Activated naive CD4-positive, alpha-beta T cell treated with anti-CD3 and anti-CD28 coated beads for 36 hours (primary cell): ENCODE measurements at regions not wholly inside any gene's neighbourhood (a gene's known extent, or its start where the extent isn't known, plus 50 kb on each side); places are given as distances from the start of the nearest gene placed in this dataset.
"Not testable (repeated sequence)": the region's sequence is repeated elsewhere in the genome, so short reads cannot be mapped to it uniquely, and the experiment has no call there.

Experiments
- CTCF ChIA-PET: fragments of 350-600 bp; sonication (Branson Sonifier 250); formaldehyde crosslinking; loops from one replicate; lab custom pipeline; 2021; ENCODE audit warnings: antibody characterized with exemption; lab: Charles Lee
- DNase-seq: peaks from one replicate; pipeline ENCODE4 v3.0.0-alpha.2; 2020
- H3K27ac Mint-ChIP-seq: one replicate; pipeline ENCODE4 v1.8.0; 2021; ENCODE audit warnings: mild to moderate bottlenecking, mixed read lengths
- H3K27me3 Mint-ChIP-seq: one replicate; pipeline ENCODE4 v1.8.0; 2021; ENCODE audit warnings: low read depth, mixed read lengths
- H3K36me3 Mint-ChIP-seq: one replicate; pipeline ENCODE4 v1.8.0; 2021; ENCODE audit warnings: low read depth, mixed read lengths
- H3K4me1 Mint-ChIP-seq: one replicate; pipeline ENCODE4 v1.8.0; 2021; ENCODE audit warnings: low read depth, mixed read lengths
- H3K4me3 Mint-ChIP-seq: one replicate; pipeline ENCODE4 v1.8.0; 2021; ENCODE audit warnings: mild to moderate bottlenecking, moderate library complexity, mixed read lengths
- H3K9me3 Mint-ChIP-seq: one replicate; pipeline ENCODE4 v1.8.0; 2021; ENCODE audit warnings: mixed read lengths
- intact Hi-C: fragments of 100-400 bp; cut with micrococcal nuclease; formaldehyde crosslinking; loops from one replicate; pipeline ENCODE4 v1.15.1; 2023

DNA sequence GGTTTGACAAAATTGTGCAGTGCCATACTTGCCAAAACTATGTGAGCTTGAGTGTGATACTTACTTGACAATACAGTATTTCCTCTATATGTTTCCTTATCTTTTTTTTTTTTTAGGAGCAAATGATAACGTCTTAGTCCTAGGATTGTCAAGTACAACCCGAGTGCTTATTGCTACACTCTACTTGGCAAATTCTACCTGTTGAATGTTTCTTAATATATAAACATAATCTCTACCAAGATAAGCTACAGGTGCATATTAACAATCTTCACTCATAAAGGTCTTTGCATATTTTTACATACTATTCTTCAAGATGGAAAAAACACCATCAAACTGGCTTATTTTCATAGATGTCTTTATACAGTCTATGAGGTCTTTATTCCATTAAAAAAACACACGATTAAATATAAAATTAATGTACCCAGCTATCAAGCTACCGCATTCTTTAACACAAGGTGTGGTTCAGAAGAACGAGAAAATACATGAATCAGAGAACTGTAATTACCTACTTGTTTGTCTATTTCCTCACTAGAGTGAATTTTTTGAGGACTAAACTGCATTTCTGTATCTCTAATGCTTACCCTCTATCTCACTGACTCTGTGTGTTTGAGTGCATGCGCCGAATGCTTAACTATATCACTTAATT is 76.1 kb upstream of the PDSS1 start:
- H3K27ac Mint-ChIP-seq: no peak overlapping the region
- H3K27me3 Mint-ChIP-seq: peaks cover 4% of the 10 kb centered on the region
- CTCF ChIA-PET: interaction anchor here (0.6 to 0.9 kb wide), 2 partner anchors 13 to 426 kb away, joined by 3 read pairs; no protein-coding TSS in a partner anchor
- H3K4me3 Mint-ChIP-seq: no peak overlapping the region
- H3K9me3 Mint-ChIP-seq: no peaks in the 10 kb centered on the region
- peaks cover 9% of the 10 kb centered on the region for H3K4me1 Mint-ChIP-seq
- H3K36me3 Mint-ChIP-seq: no peaks in the 10 kb centered on the region
- DNase-seq: no peak
- intact Hi-C loops: loop anchor here (5.0 kb wide), 1 partner anchor 56 kb away; no protein-coding TSS in a partner anchor

- Mint-ChIP-seq H3K27me3 (peaks cover 4% of the 10 kb centered on the region), H3K4me1 (peaks cover 9% of the 10 kb centered on the region), H3K36me3 (no peaks in the 10 kb centered on the region), H3K4me3 (peak overlapping the region; percentile 44), H3K27ac (no peak overlapping the region), H3K9me3 (no peaks in the 10 kb centered on the region)
- CTCF ChIA-PET: no interaction called here
- intact Hi-C loops: loop anchor here (5.0 kb wide), 1 partner anchor 55 kb away; no protein-coding TSS in a partner anchor
- DNase-seq: peak; percentile 63
Observed at GRCh38 chr10:26621889-26622711, 75.4 kb upstream of the PDSS1 start.

DNA sequence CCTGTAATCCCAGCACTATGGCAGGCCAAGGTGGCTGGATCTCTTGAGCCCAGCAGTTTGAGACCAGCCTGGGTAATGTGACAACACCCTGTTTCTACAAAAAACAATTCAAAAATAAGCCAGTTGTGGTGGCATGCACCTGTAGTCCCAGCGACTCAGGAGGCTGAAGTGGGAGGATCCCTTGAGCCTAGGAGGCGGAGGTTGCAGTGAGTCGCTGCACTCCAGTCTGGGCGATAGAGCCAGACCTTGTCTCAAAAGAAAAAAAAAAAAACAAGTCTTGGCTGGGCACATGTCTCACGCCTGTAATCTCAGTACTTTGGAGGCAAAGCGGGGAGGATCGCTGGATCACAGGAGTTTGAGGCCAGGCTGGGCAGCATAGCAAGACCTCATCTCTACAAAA is 74.6 kb upstream of the PDSS1 start:
- Mint-ChIP-seq H3K36me3 (no peaks in the 10 kb centered on the region), H3K4me1 (peaks cover 9% of the 10 kb centered on the region), H3K27me3 (peaks cover 4% of the 10 kb centered on the region), H3K4me3 (no peak overlapping the region), H3K9me3 (no peaks in the 10 kb centered on the region), H3K27ac (no peak overlapping the region)
- CTCF ChIA-PET: no interaction called here
- intact Hi-C loops: loop anchor here (5.0 kb wide), 1 partner anchor 54 kb away; no protein-coding TSS in a partner anchor
- peak; percentile 23 for DNase-seq

GRCh38 chr10:26624006-26624405 is 73.5 kb upstream of the PDSS1 start:
- H3K27ac Mint-ChIP-seq: no peak overlapping the region
- CTCF ChIA-PET: interaction anchor here (1.0 kb wide), 1 partner anchor 288 kb away, joined by 6 read pairs; no protein-coding TSS in a partner anchor
- H3K27me3 Mint-ChIP-seq: peaks cover 4% of the 10 kb centered on the region
- no peak overlapping the region for H3K4me3 Mint-ChIP-seq
- no peak for DNase-seq
- H3K4me1 Mint-ChIP-seq: peaks cover 9% of the 10 kb centered on the region
- no peaks in the 10 kb centered on the region for H3K36me3 Mint-ChIP-seq
- intact Hi-C loops: loop anchor here (5.0 kb wide), 1 partner anchor 53 kb away; no protein-coding TSS in a partner anchor
- H3K9me3 Mint-ChIP-seq: no peaks in the 10 kb centered on the region

- no peaks in the 10 kb centered on the region for H3K9me3 Mint-ChIP-seq
- peaks cover 4% of the 10 kb centered on the region for H3K27me3 Mint-ChIP-seq
- H3K27ac Mint-ChIP-seq: no peak overlapping the region
- DNase-seq: no peak
- CTCF ChIA-PET: no interaction called here
- no peaks in the 10 kb centered on the region for H3K36me3 Mint-ChIP-seq
- H3K4me3 Mint-ChIP-seq: no peak overlapping the region
- H3K4me1 Mint-ChIP-seq: peaks cover 9% of the 10 kb centered on the region
- intact Hi-C loops: no loop called here
Observed at GRCh38 chr10:26626066-26626465, 71.4 kb upstream of the PDSS1 start.

DNA sequence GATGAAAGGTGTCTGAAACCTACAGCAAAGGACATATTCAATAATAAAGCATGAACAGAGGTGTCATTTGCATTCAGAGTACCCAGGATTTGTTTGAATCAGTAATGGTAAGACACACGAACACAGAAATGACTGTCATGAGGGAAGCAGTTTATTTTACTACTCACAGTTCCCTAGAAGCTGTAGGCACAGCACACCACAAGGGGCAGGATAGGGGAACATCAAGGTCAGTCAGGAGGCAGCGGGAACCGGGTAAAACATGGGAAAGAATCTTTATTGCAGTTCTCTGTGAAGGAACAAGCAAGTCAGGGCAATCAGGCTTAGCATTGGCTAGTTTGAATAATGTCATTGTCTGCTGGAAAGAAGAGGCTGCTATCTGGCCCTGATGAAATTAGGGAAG is 70.2 kb upstream of the PDSS1 start:
- no peak overlapping the region for H3K4me3 Mint-ChIP-seq
- no peak for DNase-seq
- CTCF ChIA-PET: no interaction called here
- no peaks in the 10 kb centered on the region for H3K9me3 Mint-ChIP-seq
- no peak overlapping the region for H3K27ac Mint-ChIP-seq
- intact Hi-C loops: no loop called here
- H3K4me1 Mint-ChIP-seq: peaks cover 6% of the 10 kb centered on the region
- H3K27me3 Mint-ChIP-seq: peaks cover 4% of the 10 kb centered on the region
- no peaks in the 10 kb centered on the region for H3K36me3 Mint-ChIP-seq

- CTCF ChIA-PET: no interaction called here
- H3K9me3 Mint-ChIP-seq: peaks cover 3% of the 10 kb centered on the region
- no peak for DNase-seq
- peaks cover 4% of the 10 kb centered on the region for H3K27me3 Mint-ChIP-seq
- H3K4me3 Mint-ChIP-seq: no peak overlapping the region
- peaks cover 3% of the 10 kb centered on the region for H3K4me1 Mint-ChIP-seq
- intact Hi-C loops: no loop called here
- no peak overlapping the region for H3K27ac Mint-ChIP-seq
- H3K36me3 Mint-ChIP-seq: no peaks in the 10 kb centered on the region
Observed at GRCh38 chr10:26628395-26628794, 69.1 kb upstream of the PDSS1 start.

DNA sequence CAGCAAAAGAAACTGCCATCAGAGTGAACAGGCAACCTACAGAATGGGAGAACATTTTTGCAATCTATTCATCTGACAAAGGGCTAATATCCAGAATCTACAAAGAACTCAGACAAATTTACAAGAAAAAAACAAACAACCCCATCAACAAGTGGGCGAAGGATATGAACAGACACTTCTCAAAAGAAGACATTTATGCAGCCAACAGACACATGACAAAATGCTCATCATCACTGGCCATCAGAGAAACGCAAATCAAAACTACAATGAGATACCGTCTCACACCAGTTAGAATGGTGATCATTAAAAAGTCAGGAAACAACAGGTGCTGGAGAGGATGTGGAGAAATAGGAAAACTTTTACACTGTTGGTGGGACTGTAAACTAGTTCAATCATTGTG is 65.3 kb upstream of the PDSS1 start:
- H3K27ac Mint-ChIP-seq, H3K4me1 Mint-ChIP-seq, DNase-seq, H3K36me3 Mint-ChIP-seq, H3K9me3 Mint-ChIP-seq, H3K4me3 Mint-ChIP-seq, CTCF ChIA-PET, intact Hi-C loops, H3K27me3 Mint-ChIP-seq: not testable (repeated sequence)

- H3K4me1 Mint-ChIP-seq, H3K4me3 Mint-ChIP-seq, CTCF ChIA-PET, H3K9me3 Mint-ChIP-seq, H3K27me3 Mint-ChIP-seq, intact Hi-C loops, H3K36me3 Mint-ChIP-seq, H3K27ac Mint-ChIP-seq, DNase-seq: not testable (repeated sequence)
Observed at GRCh38 chr10:26634111-26634510, 63.4 kb upstream of the PDSS1 start.

GRCh38 chr10:26637521-26638275 is 59.8 kb upstream of the PDSS1 start:
- DNase-seq: no peak
- Mint-ChIP-seq H3K9me3 (peaks cover 3% of the 10 kb centered on the region), H3K4me3 (no peak overlapping the region), H3K36me3 (no peaks in the 10 kb centered on the region), H3K4me1 (peaks cover 2% of the 10 kb centered on the region), H3K27me3 (no peaks in the 10 kb centered on the region), H3K27ac (no peak overlapping the region)
- intact Hi-C loops: no loop called here
- CTCF ChIA-PET: no interaction called here

- Mint-ChIP-seq H3K4me1 (peaks cover 2% of the 10 kb centered on the region), H3K4me3 (no peak overlapping the region), H3K27me3 (no peaks in the 10 kb centered on the region), H3K36me3 (no peaks in the 10 kb centered on the region), H3K9me3 (no peaks in the 10 kb centered on the region), H3K27ac (no peak overlapping the region)
- intact Hi-C loops: no loop called here
- CTCF ChIA-PET: no interaction called here
- no peak for DNase-seq
Observed at GRCh38 chr10:26640391-26640790, 57.1 kb upstream of the PDSS1 start.

GRCh38 chr10:26642896-26643653 is 54.4 kb upstream of the PDSS1 start:
- intact Hi-C loops: no loop called here
- CTCF ChIA-PET: no interaction called here
- no peaks in the 10 kb centered on the region for H3K27me3 Mint-ChIP-seq
- H3K9me3 Mint-ChIP-seq: no peaks in the 10 kb centered on the region
- no peaks in the 10 kb centered on the region for H3K36me3 Mint-ChIP-seq
- DNase-seq: no peak
- peaks cover 10% of the 10 kb centered on the region for H3K4me1 Mint-ChIP-seq
- no peak overlapping the region for H3K4me3 Mint-ChIP-seq
- H3K27ac Mint-ChIP-seq: no peak overlapping the region
